ENCODE measurements at regions not wholly inside any gene's neighbourhood (a gene's known extent, or its start where the extent isn't known, plus 50 kb on each side); places are given as distances from the start of the nearest gene placed in this dataset.

DNA sequence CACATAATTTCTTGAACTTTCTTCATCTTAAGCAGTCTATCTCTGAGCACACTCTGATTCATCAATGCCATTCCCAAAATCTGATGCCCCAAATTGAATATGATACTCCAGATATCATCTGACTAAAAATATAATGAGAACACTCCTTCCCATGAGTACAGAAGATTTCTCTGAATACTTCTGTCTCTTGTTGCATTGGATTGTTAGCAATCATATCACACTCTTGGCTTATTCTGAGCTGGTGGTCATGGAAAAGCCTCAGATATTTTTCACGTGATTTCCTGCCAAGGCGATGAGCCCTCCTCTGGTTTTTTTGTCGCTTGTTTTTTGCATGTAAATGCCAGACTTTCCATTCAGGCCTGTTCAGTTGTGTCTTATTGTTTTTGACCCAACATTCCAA lies 87.2 kb downstream of the NOG start:
- no peak for FAIRE-seq
- POLR2A ChIA-PET, result no interaction called here

More for the DNA sequence above, 87.2 kb downstream of the NOG start:
- CTCF ChIA-PET, result interaction anchor here (1.0 to 4.5 kb wide), 5 partner anchors 9 to 181 kb away, joined by 3 to 35 read pairs (median 9); partner anchors contain the start of gene NOG
- Histone ChIP-seq H3K9me1 (replicated peaks; ENCODE audit: control insufficient read depth, extremely low read depth, insufficient read depth, low read length) (no peaks in the 10 kb centered on the region), H3K4me3 (replicated peaks in 1 of 3; ENCODE audit: insufficient read depth in 1 of 3, low read depth in 1 of 3, low read length in 3 of 3) (no peak overlapping the region), H3K9ac (replicated peaks; ENCODE audit: extremely low read depth, insufficient read depth, low read length) (no peak overlapping the region), H3K27me3 (ENCODE audit: control insufficient read depth in 2 of 2, insufficient read depth in 2 of 2, low read length in 2 of 2) (peaks cover 21 to 25% of the 10 kb centered on the region in 2 experiments), H3K4me1 (ENCODE audit: control insufficient read depth, extremely low read depth, insufficient read depth, low read length) (peaks cover 32% of the 10 kb centered on the region), H3K36me3 (ENCODE audit: control insufficient read depth in 2 of 2, extremely low read depth in 1 of 2, insufficient read depth in 2 of 2, low read length in 2 of 2) (no peaks in the 10 kb centered on the region), H3K4me2 (ENCODE audit: insufficient read depth, low read length) (no peak overlapping the region), H3K9me3 (replicated peaks; ENCODE audit: control insufficient read depth, insufficient read depth, low read length) (no peaks in the 10 kb centered on the region), H2AFZ (ENCODE audit: low read depth, low read length) (no peak overlapping the region), H3K27ac (ENCODE audit: insufficient read depth, low read depth, low read length) (peak overlapping the region; percentile 91), H4K20me1 (replicated peaks; ENCODE audit: control insufficient read depth, extremely low read depth, insufficient read depth, low read length) (no peaks in the 10 kb centered on the region), H3K79me2 (ENCODE audit: control insufficient read depth, insufficient read depth, low read length) (no peaks in the 10 kb centered on the region)
- no peak for TF ChIP-seq JUN (IDR thresholded peaks at IDR 0.05; ENCODE audit: borderline replicate concordance, insufficient read depth, insufficient read length, low read depth)
- TF ChIP-seq POLR2AphosphoS5 (IDR thresholded peaks at IDR 0.05; ENCODE audit: insufficient read depth, low read depth, low read length), result no peak
- TF ChIP-seq FOS (IDR thresholded peaks at IDR 0.05; ENCODE audit: borderline replicate concordance, insufficient read depth, low read length), result no peak
- no peak for TF ChIP-seq POLR2A (IDR thresholded peaks at IDR 0.05; ENCODE audit: low read depth, low read length)
- TF ChIP-seq, protein P1, sequence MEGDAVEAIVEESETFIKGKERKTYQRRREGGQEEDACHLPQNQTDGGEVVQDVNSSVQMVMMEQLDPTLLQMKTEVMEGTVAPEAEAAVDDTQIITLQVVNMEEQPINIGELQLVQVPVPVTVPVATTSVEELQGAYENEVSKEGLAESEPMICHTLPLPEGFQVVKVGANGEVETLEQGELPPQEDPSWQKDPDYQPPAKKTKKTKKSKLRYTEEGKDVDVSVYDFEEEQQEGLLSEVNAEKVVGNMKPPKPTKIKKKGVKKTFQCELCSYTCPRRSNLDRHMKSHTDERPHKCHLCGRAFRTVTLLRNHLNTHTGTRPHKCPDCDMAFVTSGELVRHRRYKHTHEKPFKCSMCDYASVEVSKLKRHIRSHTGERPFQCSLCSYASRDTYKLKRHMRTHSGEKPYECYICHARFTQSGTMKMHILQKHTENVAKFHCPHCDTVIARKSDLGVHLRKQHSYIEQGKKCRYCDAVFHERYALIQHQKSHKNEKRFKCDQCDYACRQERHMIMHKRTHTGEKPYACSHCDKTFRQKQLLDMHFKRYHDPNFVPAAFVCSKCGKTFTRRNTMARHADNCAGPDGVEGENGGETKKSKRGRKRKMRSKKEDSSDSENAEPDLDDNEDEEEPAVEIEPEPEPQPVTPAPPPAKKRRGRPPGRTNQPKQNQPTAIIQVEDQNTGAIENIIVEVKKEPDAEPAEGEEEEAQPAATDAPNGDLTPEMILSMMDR (IDR thresholded peaks at IDR 0.05; ENCODE audit: extremely low read depth in 1 of 2, insufficient read depth in 1 of 2, low read depth in 1 of 2, low read length in 2 of 2), result no peak
- TF ChIP-seq EZH2 (IDR thresholded peaks at IDR 0.05; ENCODE audit: borderline replicate concordance, low read depth, low read length, severe bottlenecking), result no peak
- TF ChIP-seq GATA2 (IDR thresholded peaks at IDR 0.05; ENCODE audit: insufficient read depth, insufficient read length, low read depth, low read length), result no peak
- no peak for TF ChIP-seq MYC (IDR thresholded peaks at IDR 0.05; ENCODE audit: low read depth, low read length)
- TF ChIP-seq, protein P2, sequence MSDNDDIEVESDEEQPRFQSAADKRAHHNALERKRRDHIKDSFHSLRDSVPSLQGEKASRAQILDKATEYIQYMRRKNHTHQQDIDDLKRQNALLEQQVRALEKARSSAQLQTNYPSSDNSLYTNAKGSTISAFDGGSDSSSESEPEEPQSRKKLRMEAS (IDR thresholded peaks at IDR 0.05; ENCODE audit: insufficient read depth, insufficient read length), result no peak
- dilution Hi-C loops (cut with MboI; ENCODE audit: extremely low pct_ligation_motif_present, low sequenced_read_pairs), result no loop called here
- no peak for DNase-seq (ENCODE audit: low read depth, low spot score)
- intact Hi-C loops (cut with micrococcal nuclease), result loop anchor here (1.0 kb wide), 3 partner anchors 71 to 494 kb away; no protein-coding TSS in a partner anchor
- no TSS peak for BruUV-seq (replicated peaks)
